ENCODE measurements at regions not wholly inside any gene's neighbourhood (a gene's known extent, or its start where the extent isn't known, plus 50 kb on each side); places are given as distances from the start of the nearest gene placed in this dataset.

- DNase-seq (ENCODE audit: extremely low spot score) = no peak
- ChIA-PET POLR2A (no interaction called here), CTCF (interaction anchor here (0.7 kb wide), 1 partner anchor 615 kb away, joined by 3 read pairs; no protein-coding TSS in a partner anchor)
- TF ChIP-seq FOXA1 (IDR thresholded peaks at IDR 0.05) (no peak), ELF4 (IDR thresholded peaks at IDR 0.05) (no peak)
Measured at GRCh38 chr16:13435873-13436474, 484.0 kb upstream of the ERCC4 start.

- ChIA-PET CTCF (interaction anchor here (0.7 kb wide), 1 partner anchor 616 kb away, joined by 3 read pairs; no protein-coding TSS in a partner anchor), POLR2A (no interaction called here)
- no peak for DNase-seq (ENCODE audit: extremely low spot score)
- TF ChIP-seq FOXA1 (IDR thresholded peaks at IDR 0.05) = no peak
Measured at GRCh38 chr16:13436641-13437412, 483.1 kb upstream of the ERCC4 start.

GRCh38 chr16:13437413-13437795 lies 482.6 kb upstream of the ERCC4 start:
- DNase-seq (ENCODE audit: extremely low spot score) = no peak
- CTCF ChIA-PET = no interaction called here
- TF ChIP-seq FOXK2 (IDR thresholded peaks at IDR 0.05) = no peak
- no peak for TF ChIP-seq BHLHE40 (IDR thresholded peaks at IDR 0.05; ENCODE audit: borderline replicate concordance)
- TF ChIP-seq HDGF (IDR thresholded peaks at IDR 0.05; ENCODE audit: borderline replicate concordance) = no peak
- no peak for TF ChIP-seq SP1 (IDR thresholded peaks at IDR 0.05)
- TF ChIP-seq FOXM1 (IDR thresholded peaks at IDR 0.05; ENCODE audit: borderline replicate concordance) = no peak
- no peak for TF ChIP-seq ARNT (IDR thresholded peaks at IDR 0.05)
- TF ChIP-seq SUZ12 (IDR thresholded peaks at IDR 0.05) = no peak
- TF ChIP-seq CTBP1 (IDR thresholded peaks at IDR 0.05; ENCODE audit: borderline replicate concordance) = no peak
- no peak for TF ChIP-seq TARDBP (IDR thresholded peaks at IDR 0.05)
- no peak for TF ChIP-seq LEF1 (IDR thresholded peaks at IDR 0.05; ENCODE audit: borderline replicate concordance)
- TF ChIP-seq FOXA1 (IDR thresholded peaks at IDR 0.05) = no peak
- POLR2A ChIA-PET = no interaction called here

DNA sequence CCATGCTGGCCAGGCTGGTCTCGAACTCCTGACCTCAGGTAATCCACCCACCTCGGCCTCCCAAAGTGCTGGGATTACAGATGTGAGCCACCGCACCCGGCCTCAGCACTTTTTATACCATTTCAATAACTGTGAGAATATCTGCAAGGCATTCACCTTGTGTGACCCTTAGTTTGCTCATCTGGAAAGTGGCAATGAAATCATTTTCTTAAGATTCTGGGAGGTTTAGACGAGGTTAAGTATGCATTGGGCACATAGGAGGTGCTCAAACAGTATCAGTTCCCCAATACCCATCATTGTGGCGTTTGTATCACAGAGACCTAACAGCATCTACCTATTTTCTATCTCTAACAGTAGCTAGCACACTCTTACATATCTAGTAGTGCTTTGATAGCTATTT lies 481.9 kb upstream of the ERCC4 start:
- ChIA-PET POLR2A (no interaction called here), CTCF (no interaction called here)
- TF ChIP-seq HDGF (IDR thresholded peaks at IDR 0.05; ENCODE audit: borderline replicate concordance) = no peak
- no peak for TF ChIP-seq TARDBP (IDR thresholded peaks at IDR 0.05)
- TF ChIP-seq FOXM1 (IDR thresholded peaks at IDR 0.05; ENCODE audit: borderline replicate concordance) = no peak
- TF ChIP-seq CTBP1 (IDR thresholded peaks at IDR 0.05; ENCODE audit: borderline replicate concordance) = no peak
- TF ChIP-seq L3MBTL2 (conservative IDR thresholded peaks at IDR 0.05) = no peak
- TF ChIP-seq FOXA1 (IDR thresholded peaks at IDR 0.05) = no peak
- TF ChIP-seq SP1 (IDR thresholded peaks at IDR 0.05) = no peak
- TF ChIP-seq BHLHE40 (IDR thresholded peaks at IDR 0.05; ENCODE audit: borderline replicate concordance) = no peak
- no peak for TF ChIP-seq FOXK2 (IDR thresholded peaks at IDR 0.05)
- TF ChIP-seq, protein P1, sequence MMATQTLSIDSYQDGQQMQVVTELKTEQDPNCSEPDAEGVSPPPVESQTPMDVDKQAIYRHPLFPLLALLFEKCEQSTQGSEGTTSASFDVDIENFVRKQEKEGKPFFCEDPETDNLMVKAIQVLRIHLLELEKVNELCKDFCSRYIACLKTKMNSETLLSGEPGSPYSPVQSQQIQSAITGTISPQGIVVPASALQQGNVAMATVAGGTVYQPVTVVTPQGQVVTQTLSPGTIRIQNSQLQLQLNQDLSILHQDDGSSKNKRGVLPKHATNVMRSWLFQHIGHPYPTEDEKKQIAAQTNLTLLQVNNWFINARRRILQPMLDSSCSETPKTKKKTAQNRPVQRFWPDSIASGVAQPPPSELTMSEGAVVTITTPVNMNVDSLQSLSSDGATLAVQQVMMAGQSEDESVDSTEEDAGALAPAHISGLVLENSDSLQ (IDR thresholded peaks at IDR 0.05) = no peak
- no peak for TF ChIP-seq NFRKB (IDR thresholded peaks at IDR 0.05)
- TF ChIP-seq LEF1 (IDR thresholded peaks at IDR 0.05; ENCODE audit: borderline replicate concordance) = no peak
- TF ChIP-seq ZNF384 (IDR thresholded peaks at IDR 0.05) = no peak
- DNase-seq (ENCODE audit: extremely low spot score) = no peak

- no peak for DNase-seq (ENCODE audit: extremely low spot score)
- CTCF ChIA-PET = no interaction called here
- POLR2A ChIA-PET = no interaction called here
- no peak for TF ChIP-seq ARNT (IDR thresholded peaks at IDR 0.05)
- no peak for TF ChIP-seq CTBP1 (IDR thresholded peaks at IDR 0.05; ENCODE audit: borderline replicate concordance)
- TF ChIP-seq SUZ12 (IDR thresholded peaks at IDR 0.05) = no peak
- TF ChIP-seq FOXA1 (IDR thresholded peaks at IDR 0.05) = no peak
- TF ChIP-seq TARDBP (IDR thresholded peaks at IDR 0.05) = no peak
- TF ChIP-seq NFRKB (IDR thresholded peaks at IDR 0.05) = no peak
- no peak for TF ChIP-seq LEF1 (IDR thresholded peaks at IDR 0.05; ENCODE audit: borderline replicate concordance)
- no peak for TF ChIP-seq HDGF (IDR thresholded peaks at IDR 0.05; ENCODE audit: borderline replicate concordance)
- no peak for TF ChIP-seq FOXM1 (IDR thresholded peaks at IDR 0.05; ENCODE audit: borderline replicate concordance)
- no peak for TF ChIP-seq SP1 (IDR thresholded peaks at IDR 0.05)
- no peak for TF ChIP-seq L3MBTL2 (conservative IDR thresholded peaks at IDR 0.05)
- TF ChIP-seq FOXK2 (IDR thresholded peaks at IDR 0.05) = no peak
- TF ChIP-seq BHLHE40 (IDR thresholded peaks at IDR 0.05; ENCODE audit: borderline replicate concordance) = no peak
- TF ChIP-seq, protein P1 (IDR thresholded peaks at IDR 0.05) = no peak
- TF ChIP-seq ZNF384 (IDR thresholded peaks at IDR 0.05) = no peak
- TF ChIP-seq ELF4 (IDR thresholded peaks at IDR 0.05) = no peak
Measured at GRCh38 chr16:13439766-13440165, 480.2 kb upstream of the ERCC4 start.

- no peak for TF ChIP-seq SUZ12 (IDR thresholded peaks at IDR 0.05)
- no peak for TF ChIP-seq ZNF384 (IDR thresholded peaks at IDR 0.05)
- TF ChIP-seq CTBP1 (IDR thresholded peaks at IDR 0.05; ENCODE audit: borderline replicate concordance) = no peak
- TF ChIP-seq FOXK2 (IDR thresholded peaks at IDR 0.05) = no peak
- TF ChIP-seq L3MBTL2 (conservative IDR thresholded peaks at IDR 0.05) = no peak
- no peak for TF ChIP-seq ELF4 (IDR thresholded peaks at IDR 0.05)
- no peak for TF ChIP-seq NFRKB (IDR thresholded peaks at IDR 0.05)
- TF ChIP-seq, protein P1 (IDR thresholded peaks at IDR 0.05) = no peak
- no peak for TF ChIP-seq BHLHE40 (IDR thresholded peaks at IDR 0.05; ENCODE audit: borderline replicate concordance)
- TF ChIP-seq SP1 (IDR thresholded peaks at IDR 0.05) = no peak
- POLR2A ChIA-PET = no interaction called here
- CTCF ChIA-PET = no interaction called here
- DNase-seq (ENCODE audit: extremely low spot score) = no peak
Measured at GRCh38 chr16:13441675-13442074, 478.3 kb upstream of the ERCC4 start.

All from HEK293T (cell line).